T-cell (primary cell): ENCODE measurements at regions not wholly inside any gene's neighbourhood (a gene's known extent, or its start where the extent isn't known, plus 50 kb on each side); places are given as distances from the start of the nearest gene placed in this dataset.

ENCODE experiments used
- ATAC-seq, 4 experiments: fragments of 200-7000 bp in 3 of 4; fragments of 150-1000 bp in 1 of 4; cut with Tn5 transposase; replicated peaks in 1 of 4; 1 replicate in 3 of 4; 2 replicates in 1 of 4; pipeline ENCODE4 v1.10.0; 2021; ENCODE audit warnings: moderate library complexity in 3 of 4, mild to moderate bottlenecking in 2 of 4, moderate number of reproducible peaks in 1 of 4
- CTCF ChIA-PET, 2 donors: fragments of 300-600 bp; sonication (Branson Sonifier 250); formaldehyde crosslinking; loops; one replicate each; lab custom pipeline; 2022; ENCODE audit warnings: antibody characterized with exemption in 2 of 2; lab: Charles Lee
- POLR2A ChIA-PET, 2 donors: fragments of 300-600 bp; sonication (Branson Sonifier 250); formaldehyde crosslinking; loops; one replicate each; lab custom pipeline; 2022; ENCODE audit warnings: antibody characterized with exemption in 2 of 2; lab: Charles Lee
- DNase-seq, 35 experiments: peaks; one replicate each; pipeline versions ENCODE4 v3.0.0 to v3.0.0-alpha.2; 2013 to 2023
- H3K27ac ChIP-seq: one replicate; pipeline ENCODE4 v1.5.1; 2013; ENCODE audit warnings: low read length
- H3K27me3 ChIP-seq, 2 experiments: replicated peaks in 1 of 2; 1 replicate in 1 of 2; 2 replicates in 1 of 2; pipeline versions ENCODE4 v1.6.1 to v1.7.0; 2013; ENCODE audit warnings: low read length in 1 of 2, mixed read lengths in 1 of 2; ENCODE audit not compliant: control insufficient read depth in 2 of 2, insufficient read depth in 2 of 2; ENCODE audit errors: extremely low read depth in 1 of 2
- H3K36me3 ChIP-seq, 2 donors: 1 replicate in 1 of 2; 2 replicates in 1 of 2; pipeline versions ENCODE4 v1.6.1 to v1.7.0; 2013; ENCODE audit warnings: low read length in 1 of 2; ENCODE audit not compliant: control insufficient read depth in 2 of 2, insufficient read depth in 1 of 2; ENCODE audit errors: extremely low read depth in 1 of 2
- H3K4me1 ChIP-seq, 2 experiments: 1 replicate in 1 of 2; 2 replicates in 1 of 2; pipeline versions ENCODE4 v1.6.1 to v1.7.0; 2013; ENCODE audit warnings: low read length in 2 of 2, mixed read lengths in 1 of 2; ENCODE audit not compliant: insufficient read depth in 2 of 2, control insufficient read depth in 1 of 2; ENCODE audit errors: extremely low read depth in 1 of 2
- H3K4me3 ChIP-seq, 2 donors: 1 replicate in 1 of 2; 2 replicates in 1 of 2; pipeline versions ENCODE4 v1.5.1 to v1.7.0; 2013; ENCODE audit warnings: mild to moderate bottlenecking in 2 of 2, low read length in 1 of 2, moderate library complexity in 1 of 2; ENCODE audit not compliant: control insufficient read depth in 1 of 2; ENCODE audit errors: extremely low read depth in 1 of 2
- H3K9me3 ChIP-seq: 2 replicates; pipeline ENCODE4 v1.7.0; 2013
- H3K27ac Mint-ChIP-seq, 2 donors: one replicate each; pipeline ENCODE4 v1.8.0; 2020 to 2021; ENCODE audit warnings: mild to moderate bottlenecking in 2 of 2, mixed read lengths in 2 of 2
- H3K27me3 Mint-ChIP-seq, 2 donors: one replicate each; pipeline ENCODE4 v1.8.0; 2021 to 2022; ENCODE audit warnings: mixed read lengths in 2 of 2
- H3K36me3 Mint-ChIP-seq: one replicate; pipeline ENCODE4 v1.8.0; 2021; ENCODE audit warnings: mixed read lengths
- H3K4me1 Mint-ChIP-seq, 3 donors: one replicate each; pipeline ENCODE4 v1.8.0; 2020 to 2022; ENCODE audit warnings: mixed read lengths in 3 of 3, mild to moderate bottlenecking in 1 of 3
- H3K4me3 Mint-ChIP-seq, 3 donors: one replicate each; pipeline ENCODE4 v1.8.0; 2020 to 2022; ENCODE audit warnings: mild to moderate bottlenecking in 3 of 3, mixed read lengths in 3 of 3, moderate library complexity in 3 of 3
- H3K9me3 Mint-ChIP-seq, 3 donors: one replicate each; pipeline ENCODE4 v1.8.0; 2020 to 2022; ENCODE audit warnings: mixed read lengths in 3 of 3
- WGBS: methylation state at CpG from one replicate; pipeline ENCODE4 v1.1.5; 2013; ENCODE audit warnings: missing lambda C conversion rate; ENCODE audit not compliant: insufficient coverage; 5-methylcytosine and 5-hydroxymethylcytosine counted together

- no peak for ATAC-seq
- Mint-ChIP-seq H3K27me3 (no peaks in the 10 kb centered on the region), H3K9me3 (peaks cover 11 to 30% (median 18%) of the 10 kb centered on the region in 3 donors), H3K4me3 (no peak overlapping the region), H3K4me1 (no peaks in the 10 kb centered on the region), H3K36me3 (no peaks in the 10 kb centered on the region), H3K27ac (no peak overlapping the region)
- CTCF ChIA-PET: no interaction called here
- no peaks in the 10 kb centered on the region for H3K27me3 ChIP-seq
- POLR2A ChIA-PET: interaction anchor here (0.5 to 0.6 kb wide), 2 partner anchors 14 to 153 kb away, joined by 3 to 6 read pairs; no protein-coding TSS in a partner anchor
- no peaks in the 10 kb centered on the region for H3K9me3 ChIP-seq
- H3K27ac ChIP-seq: no peak overlapping the region
- DNase-seq: no peak
- H3K36me3 ChIP-seq: no peaks in the 10 kb centered on the region
- no peak overlapping the region for H3K4me3 ChIP-seq
- H3K4me1 ChIP-seq: no peaks in the 10 kb centered on the region
- WGBS: no CpG with 5 or more reads among the region's 5 CpGs
Measured at GRCh38 chr11:98862169-98862568, 158.6 kb upstream of the CNTN5 start.

GRCh38 chr11:98871690-98872089, 149.1 kb upstream of the CNTN5 start:
- H3K9me3 Mint-ChIP-seq: peaks cover 9 to 17% (median 15%) of the 10 kb centered on the region in 3 donors

GRCh38 chr11:98874050-98874449, 146.7 kb upstream of the CNTN5 start:
- Histone ChIP-seq H3K9me3 (no peaks in the 10 kb centered on the region), H3K36me3 (no peaks in the 10 kb centered on the region), H3K27me3 (no peaks in the 10 kb centered on the region), H3K4me1 (no peaks in the 10 kb centered on the region), H3K4me3 (no peak overlapping the region), H3K27ac (no peak overlapping the region)
- ChIA-PET POLR2A (no interaction called here), CTCF (no interaction called here)
- DNase-seq: no peak
- Mint-ChIP-seq H3K4me3 (no peak overlapping the region), H3K27me3 (no peaks in the 10 kb centered on the region), H3K4me1 (no peaks in the 10 kb centered on the region), H3K36me3 (no peaks in the 10 kb centered on the region), H3K27ac (no peak overlapping the region), H3K9me3 (peaks cover 4 to 17% (median 9%) of the 10 kb centered on the region in 3 donors)
- no CpG with 5 or more reads among the region's 2 CpGs for whole genome bisulfite sequencing
- no peak for ATAC-seq

More at GRCh38 chr11:98871690-98872089, 149.1 kb upstream of the CNTN5 start:
- no peak for DNase-seq
- Mint-ChIP-seq H3K4me3 (no peak overlapping the region), H3K36me3 (no peaks in the 10 kb centered on the region), H3K27ac (no peak overlapping the region), H3K4me1 (no peaks in the 10 kb centered on the region), H3K27me3 (no peaks in the 10 kb centered on the region)
- Histone ChIP-seq H3K27me3 (no peaks in the 10 kb centered on the region), H3K9me3 (no peaks in the 10 kb centered on the region), H3K36me3 (no peaks in the 10 kb centered on the region), H3K27ac (no peak overlapping the region), H3K4me1 (no peaks in the 10 kb centered on the region), H3K4me3 (no peak overlapping the region)
- ChIA-PET POLR2A (no interaction called here), CTCF (interaction anchor here (0.6 to 0.7 kb wide), 2 partner anchors 10 to 184 kb away, joined by 3 to 10 read pairs; no protein-coding TSS in a partner anchor)
- WGBS: no CpG with 5 or more reads among the region's 3 CpGs
- no peak for ATAC-seq

GRCh38 chr11:98895936-98896335, 124.8 kb upstream of the CNTN5 start:
- Mint-ChIP-seq H3K27me3 (no peaks in the 10 kb centered on the region), H3K36me3 (no peaks in the 10 kb centered on the region), H3K4me3 (no peak overlapping the region), H3K27ac (no peak overlapping the region), H3K4me1 (no peaks in the 10 kb centered on the region), H3K9me3 (peaks cover 19 to 24% (median 20%) of the 10 kb centered on the region in 3 donors)
- H3K27ac ChIP-seq: no peak overlapping the region
- ATAC-seq: no peak
- no peaks in the 10 kb centered on the region for H3K36me3 ChIP-seq
- no peaks in the 10 kb centered on the region for H3K4me1 ChIP-seq
- ChIA-PET POLR2A (no interaction called here), CTCF (no interaction called here)
- no peak overlapping the region for H3K4me3 ChIP-seq
- WGBS: no CpG with 5 or more reads among the region's 1 CpG
- H3K27me3 ChIP-seq: no peaks in the 10 kb centered on the region
- H3K9me3 ChIP-seq: no peaks in the 10 kb centered on the region
- no peak for DNase-seq

- no peaks in the 10 kb centered on the region for H3K36me3 ChIP-seq
- no peaks in the 10 kb centered on the region for H3K4me1 ChIP-seq
- H3K9me3 Mint-ChIP-seq: peaks cover 8 to 16% (median 10%) of the 10 kb centered on the region in 3 donors
- H3K9me3 ChIP-seq: no peaks in the 10 kb centered on the region
- no peak for DNase-seq
- no peak for ATAC-seq
- no peak overlapping the region for H3K4me3 Mint-ChIP-seq
- no peak overlapping the region for H3K27ac Mint-ChIP-seq
- no peaks in the 10 kb centered on the region for H3K27me3 ChIP-seq
- ChIA-PET POLR2A (no interaction called here), CTCF (no interaction called here)
- no peaks in the 10 kb centered on the region for H3K27me3 Mint-ChIP-seq
- no peaks in the 10 kb centered on the region for H3K4me1 Mint-ChIP-seq
- 71% methylated on average over 1 of the region's 1 CpG for WGBS
- no peak overlapping the region for H3K27ac ChIP-seq
- H3K4me3 ChIP-seq: no peak overlapping the region
- no peaks in the 10 kb centered on the region for H3K36me3 Mint-ChIP-seq
Measured at GRCh38 chr11:98940913-98941312, 79.8 kb upstream of the CNTN5 start.

- H3K36me3 Mint-ChIP-seq: no peaks in the 10 kb centered on the region
- H3K27me3 Mint-ChIP-seq: no peaks in the 10 kb centered on the region
- H3K27ac Mint-ChIP-seq: no peak overlapping the region
- Histone ChIP-seq H3K4me3 (no peak overlapping the region), H3K9me3 (no peaks in the 10 kb centered on the region), H3K36me3 (no peaks in the 10 kb centered on the region), H3K27me3 (no peaks in the 10 kb centered on the region), H3K4me1 (no peaks in the 10 kb centered on the region), H3K27ac (no peak overlapping the region)
- CTCF ChIA-PET: no interaction called here
- peaks cover 8 to 17% (median 8%) of the 10 kb centered on the region in 3 donors for H3K9me3 Mint-ChIP-seq
- WGBS: no CpG with 5 or more reads among the region's 2 CpGs
- POLR2A ChIA-PET: interaction anchor here in 1 of 2 donors (0.7 kb wide), 1 partner anchor 125 kb away, joined by 5 read pairs; no protein-coding TSS in a partner anchor
- H3K4me1 Mint-ChIP-seq: no peaks in the 10 kb centered on the region
- no peak for DNase-seq
- H3K4me3 Mint-ChIP-seq: no peak overlapping the region
- no peak for ATAC-seq
Measured at GRCh38 chr11:98944461-98944860, 76.3 kb upstream of the CNTN5 start.

- Histone ChIP-seq H3K4me1 (no peaks in the 10 kb centered on the region), H3K9me3 (no peaks in the 10 kb centered on the region), H3K36me3 (no peaks in the 10 kb centered on the region), H3K27ac (no peak overlapping the region), H3K4me3 (no peak overlapping the region), H3K27me3 (no peaks in the 10 kb centered on the region)
- Mint-ChIP-seq H3K9me3 (peaks cover 0 to 8% (median 5%) of the 10 kb centered on the region in 3 donors), H3K4me1 (no peaks in the 10 kb centered on the region), H3K4me3 (no peak overlapping the region), H3K27me3 (no peaks in the 10 kb centered on the region), H3K36me3 (no peaks in the 10 kb centered on the region), H3K27ac (no peak overlapping the region)
- ATAC-seq (no peak), DNase-seq (no peak)
- POLR2A ChIA-PET: interaction anchor here in 1 of 2 donors (0.6 kb wide), 1 partner anchor 1672 kb away, joined by 5 read pairs; no protein-coding TSS in a partner anchor
- WGBS: no CpG with 5 or more reads among the region's 2 CpGs
- CTCF ChIA-PET: no interaction called here
Measured at GRCh38 chr11:98952107-98952506, 68.6 kb upstream of the CNTN5 start.
